Esophagus squamous epithelium (tissue), 5 donors: ENCODE measurements at regions not wholly inside any gene's neighbourhood (a gene's known extent, or its start where the extent isn't known, plus 50 kb on each side); places are given as distances from the start of the nearest gene placed in this dataset.
A peak's percentile ranks its signal among the peaks of the same experiment; 100 is the strongest.

Experiments used
- DNase-seq: peaks from one replicate; lab custom pipeline; 2025; lab: John Stamatoyannopoulos, UW
- H3K27ac ChIP-seq, 4 donors: fragments of 200-600 bp; sonication (generic); one replicate each; pipeline ENCODE4 v1.5.1; 2016 to 2019; ENCODE audit warnings: mild to moderate bottlenecking in 1 of 4
- H3K27me3 ChIP-seq, 4 donors: fragments of 200-600 bp; sonication (generic); 1 replicate in 3 of 4; 2 replicates in 1 of 4; pipeline versions ENCODE4 v1.5.1 to v1.6.0; 2017 to 2021; ENCODE audit warnings: antibody characterized with exemption in 1 of 4
- H3K36me3 ChIP-seq, 3 donors: fragments of 200-600 bp; sonication (generic); one replicate each; pipeline ENCODE4 v1.5.1; 2016 to 2019
- H3K4me1 ChIP-seq, 3 donors: fragments of 200-600 bp; sonication (generic); one replicate each; pipeline ENCODE4 v1.5.1; 2017 to 2019
- H3K4me3 ChIP-seq, 4 donors: fragments of 200-600 bp; sonication (generic); 1 replicate in 3 of 4; 2 replicates in 1 of 4; pipeline ENCODE4 v1.5.1; 2016 to 2019; ENCODE audit warnings: mild to moderate bottlenecking in 2 of 4, moderate library complexity in 1 of 4
- H3K9me3 ChIP-seq, 3 donors: fragments of 200-600 bp; sonication (generic); one replicate each; pipeline ENCODE4 v1.5.1; 2016 to 2019
- CTCF ChIP-seq, 6 experiments: fragments of 450-650 bp in 4 of 6; fragments of 200-600 bp in 2 of 6; sonication (generic) in 2 of 6; IDR thresholded peaks; one replicate each; pipeline ENCODE4 v1.5.1; 2016 to 2019; ENCODE audit warnings: antibody characterized with exemption in 6 of 6, mild to moderate bottlenecking in 4 of 6, moderate library complexity in 4 of 6
- POLR2A ChIP-seq, 4 donors: fragments of 450-650 bp; IDR thresholded peaks; one replicate each; pipeline ENCODE4 v1.6.1; 2017; ENCODE audit warnings: antibody characterized with exemption in 4 of 4, mild to moderate bottlenecking in 4 of 4, moderate library complexity in 3 of 4
- WGBS, 2 donors: methylation state at CpG; one replicate each; pipeline ENCODE4 v1.1.5; 2018; 5-methylcytosine and 5-hydroxymethylcytosine counted together
- intact Hi-C: fragments of 100-400 bp; cut with DNase I; formaldehyde crosslinking; loops from one replicate; pipeline ENCODE4 v1.15.0; 2022
- donor health status: DM: yes; HTN: yes; CAD: no.

- Histone ChIP-seq H3K4me1 (peaks cover 23 to 44% (median 32%) of the 10 kb centered on the region in 3 donors), H3K4me3 (no peak overlapping the region), H3K9me3 (no peaks in the 10 kb centered on the region), H3K27me3 (peaks cover 0 to 20% (median 0%) of the 10 kb centered on the region in 4 donors), H3K27ac (peak overlapping the region in 2 of 4 donors; percentile 84 to 86), H3K36me3 (no peaks in the 10 kb centered on the region)
- intact Hi-C loops: no loop called here
- no peak for TF ChIP-seq POLR2A (IDR thresholded peaks at IDR 0.05)
- no peak for TF ChIP-seq CTCF (IDR thresholded peaks at IDR 0.05)
- 72 to 83% methylated on average over 6 of the region's 6 CpGs for WGBS, 2 donors
- no peak for DNase-seq
Measured at GRCh38 chr7:140232957-140233917, 56.5 kb upstream of the KDM7A start.

- no peaks in the 10 kb centered on the region for H3K9me3 ChIP-seq
- peak overlapping the region; percentile 84 to 87 (median 86) for H3K27ac ChIP-seq
- peaks cover 23 to 44% (median 32%) of the 10 kb centered on the region in 3 donors for H3K4me1 ChIP-seq
- peaks cover 0 to 20% (median 0%) of the 10 kb centered on the region in 4 donors for H3K27me3 ChIP-seq
- H3K4me3 ChIP-seq: peak overlapping the region; percentile 33 to 69 (median 55)
- 22 to 29% methylated on average over 9 to 12 of the region's 13 CpGs for WGBS, 2 donors
- no peaks in the 10 kb centered on the region for H3K36me3 ChIP-seq
- intact Hi-C loops: no loop called here
- no peak for DNase-seq
- TF ChIP-seq POLR2A (IDR thresholded peaks at IDR 0.05) (no peak), CTCF (IDR thresholded peaks at IDR 0.05) (peak in 2 of 6 experiments; percentile 12 to 26)
Measured at GRCh38 chr7:140231771-140232491, 55.1 kb upstream of the KDM7A start.

GRCh38 chr7:140230861-140231770 lies 54.3 kb upstream of the KDM7A start:
- Histone ChIP-seq H3K4me1 (peaks cover 23 to 44% (median 32%) of the 10 kb centered on the region in 3 donors), H3K9me3 (no peaks in the 10 kb centered on the region), H3K27me3 (peaks cover 0 to 20% (median 0%) of the 10 kb centered on the region in 4 donors), H3K4me3 (peak overlapping the region; percentile 33 to 69 (median 55)), H3K27ac (peak overlapping the region; percentile 84 to 87 (median 86)), H3K36me3 (no peaks in the 10 kb centered on the region)
- no peak for DNase-seq
- TF ChIP-seq POLR2A (IDR thresholded peaks at IDR 0.05): no peak
- TF ChIP-seq CTCF (IDR thresholded peaks at IDR 0.05): no peak
- intact Hi-C loops: no loop called here
- 0 to 1% methylated on average over 17 to 26 of the region's 59 CpGs for WGBS, 2 donors

- H3K27me3 ChIP-seq: peaks cover 0 to 20% (median 0%) of the 10 kb centered on the region in 4 donors
- H3K4me3 ChIP-seq: peak overlapping the region; percentile 33 to 69 (median 55)
- H3K36me3 ChIP-seq: no peaks in the 10 kb centered on the region
- no peaks in the 10 kb centered on the region for H3K9me3 ChIP-seq
- intact Hi-C loops: no loop called here
- TF ChIP-seq CTCF (IDR thresholded peaks at IDR 0.05) (no peak), POLR2A (IDR thresholded peaks at IDR 0.05) (peak in 2 of 4 donors; percentile 10 to 62)
- peaks cover 23 to 44% (median 32%) of the 10 kb centered on the region in 3 donors for H3K4me1 ChIP-seq
- no CpG with 5 or more reads among the region's 57 CpGs for WGBS, 2 donors
- H3K27ac ChIP-seq: peak overlapping the region; percentile 84 to 87 (median 86)
- peak; percentile 35 for DNase-seq
Measured at GRCh38 chr7:140230516-140230860, 53.7 kb upstream of the KDM7A start.
